GM18870 (cell line): ENCODE measurements at regions not wholly inside any gene's neighbourhood (a gene's known extent, or its start where the extent isn't known, plus 50 kb on each side); places are given as distances from the start of the nearest gene placed in this dataset.

Experiments used
- ATAC-seq: cut with Tn5 transposase; IDR thresholded peaks from one replicate; pipeline ENCODE4 v1.9.1; 2021; ENCODE audit warnings: moderate library complexity; ENCODE audit not compliant: unreplicated experiment

DNA sequence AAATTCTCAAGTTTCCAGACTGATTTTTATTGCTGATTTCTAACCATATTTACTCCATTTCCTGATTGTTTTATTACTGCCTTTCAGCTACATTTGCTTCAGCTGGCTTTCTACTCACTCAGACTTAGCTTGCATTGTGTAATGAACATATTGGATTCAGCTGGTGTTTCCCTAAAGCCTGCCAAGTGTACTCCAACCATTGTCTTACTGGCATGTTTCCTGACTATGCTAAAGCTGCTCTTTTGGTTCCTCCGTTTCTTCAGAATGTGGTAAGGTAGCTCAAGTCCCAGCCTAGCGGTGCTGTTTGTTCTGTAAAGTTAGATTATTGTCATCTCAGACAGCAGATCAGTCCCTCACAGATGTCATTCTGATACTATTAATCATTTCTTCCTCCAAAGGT, 53.1 kb upstream of the GLRA2 start:
- ATAC-seq: no peak

DNA sequence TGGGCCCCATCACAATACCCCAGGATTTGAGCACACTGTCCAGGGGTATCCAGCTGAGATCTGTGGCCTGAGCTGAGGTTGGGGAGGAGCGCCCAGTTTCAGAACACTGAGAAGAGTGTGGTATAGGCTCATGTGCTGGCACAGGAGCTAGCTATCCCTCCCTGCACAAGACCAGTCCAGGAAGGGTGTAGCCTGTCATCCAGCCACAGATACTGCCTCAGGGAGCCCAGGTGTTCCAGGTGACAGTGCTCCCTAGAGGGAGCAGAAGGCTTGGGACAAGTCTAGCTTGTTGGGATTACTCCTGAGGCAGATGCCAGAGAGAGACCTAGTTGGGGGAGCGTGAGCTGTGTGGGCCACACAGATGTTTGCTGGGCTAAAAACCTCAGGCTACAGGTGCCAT, 79.6 kb upstream of the GLRA2 start:
- no peak for ATAC-seq

DNA sequence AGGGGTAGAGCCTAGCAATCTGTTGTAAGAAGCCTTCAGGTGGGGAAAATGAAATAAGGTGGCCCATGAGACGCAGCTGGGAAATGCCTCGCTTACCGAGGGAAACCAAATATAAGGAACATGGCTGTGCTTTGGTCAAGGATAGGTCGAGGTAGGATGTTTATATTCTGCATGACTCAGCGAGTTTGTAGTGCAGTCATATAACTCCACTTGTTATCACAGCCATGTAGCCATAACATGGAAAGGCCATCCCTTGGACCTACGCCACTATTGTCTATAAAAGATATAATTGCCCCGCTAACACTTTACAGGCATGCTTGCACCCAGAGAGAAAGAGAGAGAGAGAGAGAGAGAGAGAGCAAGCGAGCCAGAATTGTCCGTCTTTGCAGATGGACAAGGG, 80.9 kb upstream of the GLRA2 start:
- ATAC-seq: no peak

DNA sequence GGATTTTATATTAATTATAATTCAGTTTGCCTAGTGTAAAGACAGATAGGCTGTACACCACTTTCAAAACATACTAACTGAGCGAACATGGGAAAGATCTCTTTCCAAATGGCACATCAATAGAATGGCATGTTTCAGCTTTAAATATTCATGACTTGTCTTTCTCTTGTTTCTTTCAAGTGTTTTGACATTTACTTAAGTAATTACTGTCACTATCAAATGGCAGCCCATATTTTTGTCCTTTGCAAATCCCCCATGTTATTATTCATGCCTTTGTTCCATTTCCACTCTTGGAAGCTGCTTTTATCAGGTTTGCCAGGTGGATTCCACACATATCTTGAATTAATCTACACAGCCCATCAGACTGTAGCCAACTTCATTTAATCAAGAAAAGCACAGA, 89.2 kb upstream of the GLRA2 start:
- no peak for ATAC-seq

DNA sequence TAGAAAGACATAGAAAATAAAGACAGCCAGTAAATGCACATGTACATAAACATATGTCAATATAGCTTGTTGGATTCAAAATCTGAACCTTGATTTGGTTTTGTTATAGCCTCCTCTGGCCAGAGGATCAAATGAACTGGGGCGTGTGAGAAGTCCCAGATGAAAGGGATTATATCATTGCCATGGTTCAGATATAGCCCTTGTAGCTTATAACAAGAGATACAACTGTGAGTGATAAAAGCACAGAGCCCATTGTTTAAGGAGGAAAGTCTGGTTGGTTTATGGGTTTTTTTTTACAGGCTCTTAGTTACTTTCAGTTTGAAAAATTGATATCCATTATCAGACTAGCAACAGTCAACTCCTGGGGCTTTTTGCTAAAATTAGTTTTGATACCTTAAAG, 101.7 kb upstream of the GLRA2 start:
- ATAC-seq: no peak

DNA sequence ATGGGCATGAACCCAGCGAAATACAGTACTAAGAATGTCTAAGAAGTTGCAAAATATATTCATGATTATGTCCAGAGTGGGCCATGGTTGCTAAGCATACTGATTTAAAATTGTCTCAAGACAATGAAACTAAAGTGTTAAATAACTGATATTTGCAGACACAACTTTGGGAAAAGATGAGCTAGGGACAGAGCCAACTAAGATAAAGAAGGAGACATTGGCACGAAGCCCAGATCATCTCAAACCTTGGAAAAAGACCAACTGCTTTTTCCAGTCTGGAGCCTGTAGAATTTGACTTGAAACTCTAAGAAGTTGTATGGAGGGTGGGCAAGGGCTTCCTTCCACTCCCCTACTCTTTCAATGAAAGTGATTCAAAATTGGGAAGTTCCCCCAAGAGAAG, 108.5 kb upstream of the GLRA2 start:
- no peak for ATAC-seq

DNA sequence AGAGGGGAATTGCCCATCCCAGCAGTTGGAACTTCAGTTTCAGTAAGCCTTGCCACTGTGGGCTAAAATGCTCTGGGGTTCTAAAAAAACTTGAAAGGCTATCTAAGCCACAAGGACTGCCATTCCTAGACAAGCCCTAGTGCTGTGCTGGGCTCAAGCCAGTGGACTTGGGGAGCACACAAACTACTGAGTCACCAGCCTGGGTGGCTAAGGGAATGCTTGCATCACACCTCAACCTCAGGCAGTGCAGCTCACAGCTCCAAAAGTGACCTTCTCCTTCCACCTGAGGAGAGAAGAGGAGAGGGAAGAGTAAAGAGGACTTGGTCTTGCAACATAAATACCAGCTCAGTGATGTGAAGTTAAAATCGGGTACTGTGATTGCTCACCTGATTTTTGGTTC, 116.7 kb upstream of the GLRA2 start:
- ATAC-seq: no peak

DNA sequence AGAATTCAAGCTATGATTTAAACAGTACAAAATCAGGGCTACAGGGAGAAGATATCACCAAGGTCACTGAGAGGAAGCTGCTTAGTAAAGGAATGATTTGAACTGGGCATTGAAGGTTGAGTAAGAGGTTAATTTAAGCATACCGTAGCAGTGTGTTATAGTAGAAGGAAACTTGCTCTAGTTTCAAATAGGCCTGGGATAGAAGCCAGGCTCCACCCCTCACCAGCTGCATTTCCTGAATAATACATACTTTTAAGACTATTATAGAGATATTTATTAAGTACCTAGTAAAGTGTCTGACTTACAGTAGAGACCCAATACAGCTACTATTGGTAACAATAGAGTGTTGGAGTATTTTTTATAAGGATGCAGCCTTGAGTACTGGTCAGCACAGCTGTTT, 118.0 kb upstream of the GLRA2 start:
- ATAC-seq: no peak

DNA sequence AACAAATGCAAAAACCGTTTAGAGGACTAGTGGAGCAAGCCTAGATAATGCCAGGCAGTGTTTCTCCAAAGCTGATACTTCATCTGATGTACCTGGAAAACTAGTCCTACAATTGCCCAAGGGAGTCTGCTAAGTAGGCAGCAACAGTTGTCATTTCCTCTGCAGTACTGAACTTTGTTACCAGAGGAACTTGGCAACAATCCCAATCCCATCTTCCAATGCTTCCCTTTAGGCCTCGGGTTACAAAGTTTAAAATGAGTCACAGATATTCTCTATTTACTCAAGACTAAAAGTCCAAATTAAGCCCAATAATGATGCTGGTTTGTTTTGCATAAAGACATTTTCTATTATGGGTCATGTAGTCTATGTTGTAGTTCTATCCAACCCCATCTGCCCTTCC, 120.0 kb upstream of the GLRA2 start:
- ATAC-seq: no peak

DNA sequence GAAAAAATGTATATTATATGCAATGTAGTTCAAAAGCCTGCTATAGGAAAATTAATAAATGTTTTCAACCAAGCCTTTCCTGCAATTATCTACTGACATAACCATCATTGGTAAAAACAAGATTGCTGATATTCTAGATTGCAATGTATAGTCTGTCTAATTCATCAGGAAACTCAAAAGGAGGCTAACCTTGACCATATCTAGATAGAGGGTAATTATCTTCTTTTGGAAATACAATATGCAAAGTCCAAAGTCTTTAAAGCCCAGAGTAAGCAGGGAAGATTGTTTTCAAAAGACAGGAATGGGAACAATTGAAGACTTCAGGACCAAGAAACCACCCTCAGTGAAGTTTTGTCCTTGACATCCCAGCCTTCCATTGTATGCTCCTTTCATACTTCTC, 123.1 kb upstream of the GLRA2 start:
- no peak for ATAC-seq

DNA sequence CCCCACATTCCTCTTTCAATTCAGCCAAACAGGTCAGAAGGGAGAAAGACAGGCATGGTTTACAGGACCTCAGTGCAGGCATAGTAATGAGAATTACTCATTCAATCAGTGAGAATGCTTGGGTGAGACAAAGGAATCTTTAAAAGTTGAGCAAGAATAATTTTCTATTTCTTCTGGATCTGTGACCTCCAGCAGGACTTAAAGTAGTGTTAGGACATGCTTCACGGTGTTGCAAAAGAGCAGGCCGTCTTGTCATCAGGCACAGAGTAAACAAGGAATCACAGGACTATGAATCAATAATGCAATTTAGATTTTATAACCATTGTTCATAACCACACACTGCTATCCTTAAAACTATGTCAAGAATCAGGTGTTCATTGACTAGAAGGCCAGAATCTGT, 130.6 kb upstream of the GLRA2 start:
- ATAC-seq: no peak

DNA sequence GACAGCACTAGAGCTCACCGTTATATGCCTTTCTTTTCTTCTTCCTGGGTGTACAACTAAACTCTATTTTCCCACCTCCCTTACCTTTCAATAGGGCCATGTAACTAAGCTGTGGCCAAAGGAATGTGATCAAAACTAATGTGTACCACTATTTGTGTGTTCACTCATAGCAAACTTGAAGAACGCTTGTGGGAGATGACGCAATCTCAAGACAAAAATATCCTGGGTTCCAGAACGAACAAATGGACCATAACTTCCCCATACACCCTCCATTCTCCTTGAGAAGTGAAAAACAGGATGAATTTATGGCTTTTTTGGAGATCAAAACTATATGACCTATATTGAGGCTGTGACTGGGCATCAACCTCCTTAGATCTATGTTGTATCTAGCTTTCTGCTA, 139.7 kb upstream of the GLRA2 start:
- ATAC-seq: no peak

DNA sequence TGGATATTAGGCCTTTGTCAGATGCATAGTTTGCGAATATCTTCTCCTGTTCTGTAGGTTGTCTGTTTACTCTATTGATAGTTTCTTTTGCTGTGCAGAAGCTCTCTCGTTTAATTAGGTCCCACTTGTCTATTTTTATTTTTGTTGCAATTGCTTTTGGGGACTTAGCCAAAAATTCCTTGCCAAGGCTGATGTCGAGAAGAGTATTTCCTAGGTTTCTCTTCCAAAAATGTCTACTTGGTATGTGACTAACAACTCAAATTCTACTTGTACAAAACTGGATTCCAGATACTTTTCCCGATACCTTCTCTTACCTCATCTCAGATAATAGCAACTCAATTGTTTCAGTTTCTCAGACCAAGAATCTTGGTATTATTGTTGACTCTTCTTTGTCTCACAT, 142.4 kb upstream of the GLRA2 start:
- ATAC-seq: no peak

DNA sequence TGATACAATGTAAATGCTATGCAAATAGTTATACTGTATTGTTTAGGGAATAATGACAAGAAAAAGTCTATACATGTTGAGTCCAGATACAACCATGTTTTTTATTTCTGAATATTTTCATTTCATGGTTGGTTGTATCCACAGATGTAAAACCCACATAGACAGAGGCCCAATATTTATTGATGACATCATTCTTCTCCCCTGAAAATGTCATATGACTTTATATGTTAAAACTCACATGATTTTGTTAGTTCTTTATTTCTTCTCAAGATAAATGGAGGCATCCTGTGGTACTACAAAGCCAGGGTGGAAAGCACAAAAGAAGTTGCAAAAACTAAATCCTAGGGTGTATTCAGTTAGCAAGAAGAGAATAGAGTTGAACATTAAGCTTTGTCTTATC, 149.3 kb upstream of the GLRA2 start:
- no peak for ATAC-seq

DNA sequence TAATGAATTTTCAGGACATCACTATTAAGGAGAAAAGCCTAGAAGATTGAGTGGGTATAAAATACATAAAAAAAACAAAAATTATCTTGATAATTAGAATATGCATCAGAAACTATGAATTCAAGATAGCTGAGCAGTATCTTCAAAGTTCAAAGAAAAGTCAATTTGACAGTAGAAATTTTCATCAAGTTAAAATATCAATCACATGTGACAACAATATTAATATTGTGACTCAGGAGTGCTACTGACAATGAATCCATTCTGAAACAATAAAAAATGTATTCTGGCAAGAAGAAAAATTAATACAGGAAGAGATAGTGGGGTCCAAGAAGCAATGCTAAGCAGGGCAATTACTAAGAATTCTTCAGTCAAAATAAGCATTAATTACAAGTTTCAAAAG, 151.9 kb upstream of the GLRA2 start:
- ATAC-seq: no peak

DNA sequence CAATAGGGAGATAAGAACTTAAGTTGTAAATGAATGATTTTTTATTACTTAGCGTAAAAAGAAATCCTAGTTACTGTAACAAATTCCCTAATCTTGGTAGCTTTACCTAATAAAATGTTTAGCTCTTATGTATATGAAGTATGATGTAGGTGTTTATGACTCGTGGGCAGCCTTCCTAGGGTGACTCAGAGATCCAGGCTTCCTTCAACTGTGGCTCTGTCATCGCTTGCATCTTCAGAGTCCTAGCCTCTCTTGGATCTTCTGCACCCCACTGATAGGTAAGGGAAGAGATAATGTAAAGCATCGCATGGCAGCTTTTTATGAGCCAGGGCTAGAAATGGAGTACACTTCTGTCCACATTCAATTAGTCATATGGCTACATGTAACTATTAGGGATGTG, 165.6 kb upstream of the GLRA2 start:
- ATAC-seq: no peak

DNA sequence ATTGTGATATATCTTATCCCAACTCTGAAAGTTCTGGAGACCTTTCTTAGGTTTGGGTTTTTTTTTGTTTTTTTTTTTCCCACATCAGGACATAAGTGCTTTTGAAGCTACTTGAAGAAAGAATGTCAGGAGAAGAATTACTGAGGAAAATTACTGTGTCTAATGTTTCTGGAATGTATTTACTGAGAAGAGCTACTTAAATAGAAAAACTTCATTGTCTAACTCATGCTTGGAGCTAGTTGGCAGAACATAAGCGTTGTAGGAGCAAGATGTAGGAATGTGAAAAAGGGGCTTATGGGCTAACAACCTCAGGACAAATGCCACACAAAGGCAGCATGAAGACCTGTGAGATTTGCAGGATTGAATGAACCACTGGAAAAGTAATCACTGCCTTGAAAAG, 166.6 kb upstream of the GLRA2 start:
- ATAC-seq: no peak

DNA sequence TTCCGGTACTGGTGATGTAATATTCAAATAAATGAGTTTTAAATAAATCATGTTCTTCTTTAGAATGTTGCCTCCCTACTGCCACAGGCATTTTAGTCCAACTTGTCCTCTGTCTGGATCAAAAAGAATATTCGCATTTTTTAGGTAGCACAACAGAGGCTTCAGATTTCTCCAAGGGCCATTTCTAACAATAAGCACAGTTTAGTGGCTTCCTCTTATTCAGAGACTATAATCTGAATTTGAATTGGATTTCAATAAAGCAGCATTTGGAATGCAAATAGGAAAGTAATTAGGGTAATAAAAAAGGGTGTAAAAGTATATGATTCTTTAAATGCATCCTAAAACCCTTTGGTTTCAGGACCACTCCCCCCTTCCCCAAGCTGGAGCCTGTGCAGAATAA, 167.9 kb upstream of the GLRA2 start:
- ATAC-seq: no peak

DNA sequence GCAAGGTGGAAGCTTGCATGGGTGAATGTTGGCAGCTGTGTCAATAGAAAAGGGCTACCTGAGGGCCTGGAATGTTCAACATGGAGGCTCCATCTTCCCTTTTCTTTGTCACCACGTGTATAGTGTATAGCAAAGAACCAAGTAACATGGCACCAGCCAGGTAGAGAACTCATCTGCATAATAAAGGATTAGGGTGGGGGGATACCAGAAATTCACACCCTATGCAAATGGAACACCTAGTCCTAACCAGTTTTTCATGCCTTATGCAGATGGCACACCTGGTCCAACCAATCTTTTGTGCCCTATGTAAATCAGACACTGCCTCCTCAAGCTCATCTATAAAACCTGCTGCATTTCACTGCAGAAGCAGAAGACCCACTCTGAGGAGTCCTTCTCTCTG, 169.6 kb upstream of the GLRA2 start:
- ATAC-seq: no peak

DNA sequence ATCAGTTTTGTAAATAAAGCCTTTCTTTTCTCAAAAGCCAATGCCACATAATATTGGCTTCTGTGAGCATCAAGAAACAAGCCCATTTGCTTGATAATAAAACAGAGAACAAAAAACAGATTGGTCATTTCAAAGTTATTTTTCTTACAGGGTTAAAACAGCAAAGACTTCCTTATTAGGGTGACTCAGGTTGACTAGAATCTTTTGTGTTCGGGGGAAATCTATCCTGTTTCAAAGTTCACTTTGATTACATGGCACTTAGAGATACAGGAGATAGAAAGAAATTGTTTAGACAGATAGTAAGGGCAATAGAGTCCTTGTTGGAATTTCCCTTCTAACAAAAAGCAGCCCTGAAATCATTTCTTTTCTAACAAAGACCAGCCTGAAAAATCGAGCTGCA, 170.0 kb upstream of the GLRA2 start:
- ATAC-seq: no peak

DNA sequence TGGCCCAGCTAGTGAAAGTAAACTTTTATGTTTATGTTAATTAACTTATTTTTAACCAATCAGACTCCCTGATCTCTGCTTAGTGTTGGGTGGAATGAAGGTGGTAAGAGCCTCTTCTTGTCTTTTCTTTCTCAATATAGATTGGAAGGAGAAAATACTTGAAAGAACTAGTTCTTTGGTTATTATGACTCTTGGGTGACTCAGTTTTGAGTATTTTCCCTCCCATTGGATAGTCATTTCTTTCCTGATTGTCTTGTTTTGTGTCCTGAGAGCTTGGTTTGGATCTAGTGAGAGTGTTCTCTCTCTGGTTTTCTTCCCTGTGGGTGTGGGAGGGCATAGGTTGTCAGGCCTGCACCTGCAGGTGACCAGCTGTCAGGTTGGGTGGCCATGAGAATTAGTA, 172.0 kb upstream of the GLRA2 start:
- ATAC-seq: no peak

DNA sequence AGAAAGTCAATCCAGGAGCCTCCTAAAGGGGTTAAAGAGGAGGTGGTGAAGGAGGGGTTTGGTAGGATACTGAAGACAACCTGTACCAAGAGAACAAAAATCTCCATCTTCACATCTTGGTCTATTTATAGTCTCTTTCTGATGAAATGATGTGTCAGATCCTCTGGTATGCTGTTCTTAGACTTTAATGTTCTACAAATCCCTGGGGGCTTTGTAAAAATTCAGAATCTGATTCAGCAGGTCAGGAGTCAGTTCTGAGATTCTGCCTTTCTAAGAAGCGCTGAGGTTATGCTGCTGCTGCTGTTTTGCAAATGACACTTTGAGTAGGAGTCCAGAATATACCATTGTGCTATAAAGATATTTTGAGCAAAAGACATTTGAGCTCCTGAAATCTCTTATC, 172.9 kb upstream of the GLRA2 start:
- no peak for ATAC-seq

DNA sequence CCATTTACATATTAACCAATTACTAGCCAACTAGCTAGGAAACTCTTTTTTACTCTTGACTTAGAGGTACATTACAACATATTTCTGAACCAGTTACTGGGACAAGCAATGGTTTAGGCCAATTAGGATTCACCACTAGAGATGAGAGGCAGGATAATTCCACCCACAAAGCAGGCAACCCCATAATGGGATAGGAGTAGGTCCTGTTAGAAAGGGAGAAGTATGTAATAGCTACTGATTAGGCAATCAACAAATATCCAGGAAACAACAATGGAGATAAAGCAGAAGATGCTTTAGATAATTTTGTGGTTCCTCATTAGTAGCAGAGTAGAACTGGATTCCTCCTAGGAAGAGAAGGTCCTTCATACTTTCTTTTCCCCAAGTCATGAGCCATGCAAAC, 173.8 kb upstream of the GLRA2 start:
- no peak for ATAC-seq

DNA sequence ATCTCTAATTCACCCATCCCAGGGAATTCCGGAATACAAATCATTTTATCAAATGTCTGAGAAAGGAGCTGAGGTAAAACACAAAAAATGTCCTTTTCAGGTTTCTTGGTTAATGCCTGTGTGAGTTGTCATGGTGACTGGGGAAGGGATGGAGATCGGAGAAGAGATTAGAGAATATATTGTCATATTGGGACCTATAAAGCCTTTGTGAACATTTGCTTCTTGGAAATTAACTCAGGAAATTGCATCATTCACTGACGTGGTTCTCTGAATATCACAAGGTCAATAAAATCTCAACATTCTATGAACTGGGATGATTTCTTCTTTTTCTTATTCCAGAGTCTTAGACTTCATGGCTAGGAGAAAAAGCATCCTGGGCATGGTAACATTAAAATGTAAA, 174.8 kb upstream of the GLRA2 start:
- ATAC-seq: no peak
